GM12865 (cell line): ENCODE measurements at regions not wholly inside any gene's neighbourhood (a gene's known extent, or its start where the extent isn't known, plus 50 kb on each side); places are given as distances from the start of the nearest gene placed in this dataset.
"Not testable (repeated sequence)": the region's sequence is repeated elsewhere in the genome, so short reads cannot be mapped to it uniquely, and the experiment has no call there.

ENCODE experiments used
- DNase-seq: peaks from one replicate; pipeline ENCODE4 v3.0.0; 2010; ENCODE audit warnings: low read depth
- H3K4me3 ChIP-seq: 2 replicates; pipeline ENCODE4 v1.5.1; 2011; ENCODE audit warnings: mild to moderate bottlenecking, low read depth, low read length, control low read depth
- CTCF ChIP-seq: IDR thresholded peaks from 2 replicates; pipeline ENCODE4 v1.5.1; 2011; ENCODE audit warnings: low read length, control low read depth, low read depth, inconsistent platforms; ENCODE audit not compliant: insufficient read depth; ENCODE audit errors: missing control alignments

- H3K4me3 ChIP-seq, result no peak overlapping the region
- no peak for TF ChIP-seq CTCF
- no peak for DNase-seq
Observed at GRCh38 chr4:173459857-173460256, 60.9 kb upstream of the SCRG1 start.

GRCh38 chr4:173457893-173458292 lies 59.0 kb upstream of the SCRG1 start:
- TF ChIP-seq CTCF, result no peak
- no peak overlapping the region for H3K4me3 ChIP-seq
- DNase-seq, result no peak

- H3K4me3 ChIP-seq, DNase-seq: not testable (repeated sequence)
Observed at GRCh38 chr4:173451435-173451834, 52.5 kb upstream of the SCRG1 start.

GRCh38 chr4:173450281-173450680 lies 51.4 kb upstream of the SCRG1 start:
- no peak overlapping the region for H3K4me3 ChIP-seq
- no peak for DNase-seq
- no peak for TF ChIP-seq CTCF

- no peak for TF ChIP-seq CTCF
- no peak overlapping the region for H3K4me3 ChIP-seq
- DNase-seq, result no peak
Observed at GRCh38 chr4:173449380-173449717, 50.4 kb upstream of the SCRG1 start.

- peak; percentile 34 for DNase-seq
- H3K4me3 ChIP-seq, result no peak overlapping the region
- no peak for TF ChIP-seq CTCF
Observed at GRCh38 chr4:173448608-173449379, 49.9 kb upstream of the SCRG1 start.
